Mucosa of rectum (tissue), 2 donors: ENCODE measurements at regions not wholly inside any gene's neighbourhood (a gene's known extent, or its start where the extent isn't known, plus 50 kb on each side); places are given as distances from the start of the nearest gene placed in this dataset.

ENCODE experiments used
- H3K27ac ChIP-seq, 2 donors: one replicate each; pipeline ENCODE4 v1.7.0; 2013; ENCODE audit warnings: inconsistent platforms in 2 of 2, low read depth in 2 of 2, low read length in 2 of 2
- H3K27me3 ChIP-seq, 2 donors: one replicate each; pipeline ENCODE4 v1.7.0; 2013; ENCODE audit warnings: low read length in 2 of 2; ENCODE audit not compliant: control insufficient read depth in 2 of 2, insufficient read depth in 2 of 2
- H3K36me3 ChIP-seq, 2 donors: one replicate each; pipeline ENCODE4 v1.7.0; 2013; ENCODE audit warnings: low read length in 2 of 2; ENCODE audit not compliant: control insufficient read depth in 2 of 2, insufficient read depth in 2 of 2
- H3K4me1 ChIP-seq, 2 donors: one replicate each; pipeline ENCODE4 v1.7.0; 2013; ENCODE audit warnings: low read length in 2 of 2, mild to moderate bottlenecking in 1 of 2; ENCODE audit not compliant: control insufficient read depth in 2 of 2, insufficient read depth in 2 of 2
- H3K4me3 ChIP-seq, 2 donors: one replicate each; pipeline ENCODE4 v1.7.0; 2013; ENCODE audit warnings: low read length in 2 of 2
- H3K9ac ChIP-seq, 2 donors: one replicate each; pipeline ENCODE4 v1.7.0; 2013; ENCODE audit warnings: low read length in 2 of 2, low read depth in 1 of 2, mild to moderate bottlenecking in 1 of 2
- H3K9me3 ChIP-seq, 2 donors: one replicate each; pipeline ENCODE4 v1.7.0; 2013; ENCODE audit warnings: low read length in 2 of 2; ENCODE audit not compliant: control insufficient read depth in 2 of 2
- donor health status: healthy.
- donor health status: Normal muscosa, but diverticular disease.

DNA sequence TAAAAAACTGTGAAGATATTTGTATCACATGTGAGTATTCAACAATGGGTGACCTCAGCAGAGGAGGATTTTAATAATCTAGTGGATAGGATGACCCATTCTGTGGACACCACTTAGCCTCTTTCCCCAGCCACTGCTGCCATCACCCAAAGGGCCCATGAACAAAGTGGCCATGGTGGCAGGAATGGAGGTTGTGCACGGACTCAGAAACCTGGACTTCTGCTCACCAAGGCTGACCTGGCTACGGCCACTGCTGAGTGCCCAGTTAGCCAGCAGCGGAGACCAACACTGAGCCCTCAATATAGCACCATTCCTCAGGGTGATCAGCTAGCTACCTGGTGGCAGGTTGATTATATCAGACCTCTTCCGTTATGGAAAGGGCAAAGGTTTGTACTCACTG lies 1410.4 kb upstream of the CDH9 start:
- Histone ChIP-seq H3K36me3 (no peaks in the 10 kb centered on the region), H3K4me1 (no peaks in the 10 kb centered on the region), H3K9me3 (peaks cover 3 to 6% of the 10 kb centered on the region in 2 donors), H3K27ac (no peak overlapping the region), H3K27me3 (no peaks in the 10 kb centered on the region), H3K9ac (no peak overlapping the region), H3K4me3 (no peak overlapping the region)

DNA sequence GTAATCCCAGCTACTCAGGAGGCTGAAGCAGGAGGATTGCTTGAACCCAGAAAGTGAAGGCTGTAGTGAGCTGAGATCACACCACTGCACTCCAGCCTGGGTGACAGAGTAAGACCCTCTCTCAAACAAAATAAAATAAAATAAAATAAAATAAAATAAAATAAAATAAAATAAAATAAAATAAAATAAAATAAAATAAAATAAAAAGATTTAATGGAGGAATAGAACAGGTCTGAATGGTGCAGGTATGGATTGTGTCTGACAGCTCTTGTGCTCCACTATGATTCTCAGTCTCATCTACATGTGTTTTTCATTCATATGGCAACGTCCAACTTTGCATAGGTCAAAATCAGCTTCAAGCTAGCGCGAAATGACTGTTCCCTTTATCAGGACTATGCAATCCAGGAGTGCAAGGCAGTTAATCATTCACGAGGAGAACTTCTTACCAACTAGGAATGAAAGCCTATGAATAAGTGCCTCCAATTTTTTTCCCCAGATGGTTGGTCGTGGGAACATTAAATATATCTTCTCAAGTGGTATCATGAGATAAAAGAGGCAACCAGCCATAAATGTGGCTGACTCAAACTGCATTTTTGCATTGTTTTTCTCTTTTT lies 1392.3 kb upstream of the CDH9 start:
- no peak overlapping the region for H3K9ac ChIP-seq

DNA sequence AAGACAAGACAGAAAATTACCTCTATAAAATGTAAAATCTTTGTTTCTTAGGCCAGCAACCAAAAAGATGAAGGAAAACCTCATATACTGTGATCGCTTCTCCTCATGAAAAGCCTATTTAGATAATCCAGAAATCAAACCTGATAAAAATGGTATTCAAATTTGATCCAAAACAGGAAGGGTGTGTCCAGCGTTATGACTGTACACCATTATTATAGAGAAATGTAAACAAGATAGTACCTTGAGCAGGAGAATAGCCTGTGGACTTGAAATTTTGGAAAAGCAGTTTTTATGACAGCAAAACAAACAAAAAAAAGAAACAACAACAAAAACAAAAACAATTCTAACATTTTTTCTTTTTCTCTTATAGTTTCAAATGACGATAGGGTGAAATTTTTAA lies 1382.8 kb upstream of the CDH9 start:
- H3K27ac ChIP-seq: no peak overlapping the region
- H3K4me1 ChIP-seq: no peaks in the 10 kb centered on the region
- H3K36me3 ChIP-seq: no peaks in the 10 kb centered on the region
- no peak overlapping the region for H3K9ac ChIP-seq
- H3K9me3 ChIP-seq: no peaks in the 10 kb centered on the region
- H3K27me3 ChIP-seq: no peaks in the 10 kb centered on the region
- no peak overlapping the region for H3K4me3 ChIP-seq

More for the DNA sequence above, 1392.3 kb upstream of the CDH9 start:
- Histone ChIP-seq H3K27ac (no peak overlapping the region), H3K9me3 (no peaks in the 10 kb centered on the region), H3K27me3 (no peaks in the 10 kb centered on the region), H3K4me1 (no peaks in the 10 kb centered on the region), H3K36me3 (no peaks in the 10 kb centered on the region), H3K4me3 (no peak overlapping the region)

DNA sequence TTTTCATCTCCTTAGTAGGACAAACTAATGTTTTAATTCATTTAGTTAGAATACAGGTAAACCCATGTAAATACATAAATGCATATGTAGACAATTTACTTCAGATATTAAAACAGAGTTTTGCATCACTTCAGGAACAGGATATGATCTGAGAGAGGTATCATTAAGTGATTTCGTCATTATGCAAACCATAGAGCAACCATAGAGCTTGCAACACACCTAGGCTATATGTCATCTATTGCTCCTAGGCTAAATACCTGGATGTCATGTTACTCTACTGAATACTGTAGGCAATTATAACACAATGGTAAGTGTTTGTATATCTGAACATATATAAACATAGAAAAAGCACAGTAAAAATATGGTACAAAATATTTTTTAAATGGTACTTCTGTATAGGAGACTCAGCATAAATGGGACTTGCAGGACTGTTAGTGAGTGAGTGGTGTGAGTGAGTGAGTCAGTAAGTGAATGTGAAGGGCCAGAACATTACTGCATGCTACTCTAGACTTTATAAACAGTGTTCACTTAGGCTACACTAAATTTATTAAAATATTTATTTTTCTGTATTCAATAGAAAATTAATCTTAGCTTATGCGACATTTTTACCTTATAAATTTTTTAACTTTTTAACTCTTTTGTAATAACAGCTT lies 1377.5 kb upstream of the CDH9 start:
- Histone ChIP-seq H3K4me1 (no peaks in the 10 kb centered on the region), H3K36me3 (no peaks in the 10 kb centered on the region), H3K27me3 (no peaks in the 10 kb centered on the region), H3K27ac (no peak overlapping the region), H3K9me3 (no peaks in the 10 kb centered on the region), H3K4me3 (no peak overlapping the region), H3K9ac (no peak overlapping the region)

DNA sequence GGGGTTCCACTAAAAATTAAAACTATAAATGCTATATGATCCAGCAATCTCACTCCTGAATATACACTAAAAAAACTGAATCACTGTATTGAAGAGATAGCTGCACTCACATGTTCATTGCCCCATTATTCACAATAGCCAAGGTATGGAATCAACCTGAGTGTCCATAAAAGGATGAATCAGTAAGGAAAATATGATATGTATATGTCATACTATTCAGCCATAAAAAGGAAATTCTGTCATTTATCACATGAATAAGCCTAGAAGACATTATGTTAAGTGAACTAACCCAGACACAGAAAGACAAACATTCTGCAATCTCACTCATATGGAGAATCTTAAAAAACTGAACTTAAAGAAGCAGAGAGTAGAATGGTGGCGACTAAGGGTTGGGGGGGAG lies 1376.2 kb upstream of the CDH9 start:
- no peak overlapping the region for H3K9ac ChIP-seq
- no peak overlapping the region for H3K4me3 ChIP-seq
- no peaks in the 10 kb centered on the region for H3K9me3 ChIP-seq
- no peak overlapping the region for H3K27ac ChIP-seq
- H3K36me3 ChIP-seq: no peaks in the 10 kb centered on the region
- no peaks in the 10 kb centered on the region for H3K4me1 ChIP-seq
- H3K27me3 ChIP-seq: no peaks in the 10 kb centered on the region

DNA sequence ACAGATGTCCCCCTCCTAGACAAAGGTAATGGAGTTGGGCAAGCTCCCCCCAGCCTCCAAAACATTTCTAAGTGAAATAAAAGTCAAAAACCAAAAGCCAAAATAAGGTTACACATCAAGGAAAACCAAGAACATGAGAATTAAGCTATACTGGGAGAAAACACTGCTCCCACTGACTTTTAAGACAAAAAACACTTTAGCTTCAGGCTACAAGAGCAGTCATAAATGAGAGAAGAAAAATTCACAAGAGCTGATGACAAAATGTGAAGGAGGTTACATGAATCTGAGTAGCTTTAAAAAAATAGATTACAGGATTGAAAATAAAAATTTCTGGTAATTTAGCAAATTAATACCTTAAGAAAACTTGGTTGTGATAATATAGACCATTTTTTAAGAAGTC lies 1370.3 kb upstream of the CDH9 start:
- no peaks in the 10 kb centered on the region for H3K9me3 ChIP-seq
- no peaks in the 10 kb centered on the region for H3K27me3 ChIP-seq
- H3K9ac ChIP-seq: no peak overlapping the region
- H3K27ac ChIP-seq: no peak overlapping the region
- no peaks in the 10 kb centered on the region for H3K36me3 ChIP-seq
- no peak overlapping the region for H3K4me3 ChIP-seq
- no peaks in the 10 kb centered on the region for H3K4me1 ChIP-seq

DNA sequence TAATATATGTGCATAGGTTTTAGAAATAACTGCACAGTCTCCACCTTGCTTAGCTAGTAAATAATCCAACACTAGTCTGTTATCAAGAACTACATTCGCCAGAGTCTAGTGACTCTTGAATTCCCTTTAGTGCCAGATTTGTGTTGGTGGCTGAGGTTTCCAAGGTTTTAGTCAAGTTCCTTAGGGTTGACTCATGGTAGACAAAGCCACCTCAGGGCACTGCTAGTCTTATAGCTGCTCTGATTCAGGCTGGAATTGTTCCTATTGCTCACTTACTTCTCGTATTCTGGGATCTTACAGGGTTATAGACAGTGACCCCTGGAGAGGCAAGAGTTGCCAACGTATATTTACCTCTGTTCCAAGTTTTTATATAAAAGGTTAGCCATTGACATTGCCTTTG lies 1369.8 kb upstream of the CDH9 start:
- no peaks in the 10 kb centered on the region for H3K36me3 ChIP-seq
- H3K4me1 ChIP-seq: no peaks in the 10 kb centered on the region
- H3K4me3 ChIP-seq: no peak overlapping the region
- H3K27ac ChIP-seq: no peak overlapping the region
- H3K27me3 ChIP-seq: no peaks in the 10 kb centered on the region
- no peaks in the 10 kb centered on the region for H3K9me3 ChIP-seq
- no peak overlapping the region for H3K9ac ChIP-seq

DNA sequence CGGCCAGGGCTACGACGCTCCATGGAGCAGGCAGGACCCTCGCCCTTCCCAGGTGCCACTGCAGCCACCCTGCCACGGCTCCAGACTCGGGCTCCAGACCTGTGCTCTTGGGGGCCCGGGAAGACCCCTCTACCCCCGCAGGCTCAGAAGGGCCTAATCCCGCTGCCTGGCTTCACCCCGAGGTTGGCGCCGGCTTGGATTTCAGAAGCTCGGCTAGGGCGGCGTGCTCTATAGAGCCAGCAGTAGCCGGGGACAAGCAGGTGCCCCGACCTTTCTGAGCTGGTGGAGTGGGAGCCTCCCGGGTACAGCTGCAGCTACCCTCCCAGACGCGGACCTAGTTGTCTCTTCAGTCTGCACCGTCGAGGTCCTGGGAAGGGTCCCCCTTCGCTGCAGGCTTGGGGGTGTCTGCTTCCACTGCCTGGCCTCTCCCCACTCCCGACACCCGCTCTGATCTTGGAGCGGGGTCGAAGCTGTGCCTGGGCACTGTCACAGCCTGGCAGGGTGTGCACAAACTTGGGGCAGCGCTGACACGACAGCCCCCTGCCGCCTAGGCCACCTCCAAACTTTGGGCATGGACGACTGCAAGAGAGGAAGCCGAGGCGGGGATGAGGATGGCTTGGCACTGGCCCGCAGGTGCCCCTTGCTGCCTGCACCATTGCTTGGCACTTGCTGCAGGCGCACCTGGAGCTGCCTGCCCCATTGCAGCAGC lies 1366.1 kb upstream of the CDH9 start:
- H3K4me1 ChIP-seq: no peaks in the 10 kb centered on the region
- no peak overlapping the region for H3K27ac ChIP-seq
- H3K27me3 ChIP-seq: no peaks in the 10 kb centered on the region
- H3K9me3 ChIP-seq: peaks cover 0 to 4% of the 10 kb centered on the region in 2 donors
- no peak overlapping the region for H3K4me3 ChIP-seq
- H3K36me3 ChIP-seq: no peaks in the 10 kb centered on the region
- no peak overlapping the region for H3K9ac ChIP-seq

DNA sequence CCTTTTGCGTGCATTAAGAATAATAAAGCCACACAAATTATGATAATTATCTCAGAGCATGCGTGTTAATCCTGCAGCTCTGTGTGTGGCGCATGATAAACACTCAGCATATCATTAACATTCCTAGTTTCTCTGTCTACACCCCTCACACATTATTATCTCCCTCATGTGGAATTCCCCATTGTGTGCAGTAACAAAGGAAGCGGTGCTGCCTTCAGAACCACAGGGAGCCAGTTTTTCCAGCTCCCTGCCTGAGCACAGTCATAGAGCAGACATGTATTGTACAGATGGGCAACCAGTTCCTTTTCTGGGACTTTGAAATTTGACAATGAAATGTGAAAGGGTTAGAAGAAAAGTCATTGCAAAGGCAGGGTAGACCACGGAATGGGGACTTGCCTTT lies 1365.5 kb upstream of the CDH9 start:
- no peak overlapping the region for H3K27ac ChIP-seq
- H3K9me3 ChIP-seq: peaks cover 0 to 4% of the 10 kb centered on the region in 2 donors
- no peaks in the 10 kb centered on the region for H3K36me3 ChIP-seq
- no peak overlapping the region for H3K4me3 ChIP-seq
- no peaks in the 10 kb centered on the region for H3K4me1 ChIP-seq
- no peaks in the 10 kb centered on the region for H3K27me3 ChIP-seq
- H3K9ac ChIP-seq: no peak overlapping the region

DNA sequence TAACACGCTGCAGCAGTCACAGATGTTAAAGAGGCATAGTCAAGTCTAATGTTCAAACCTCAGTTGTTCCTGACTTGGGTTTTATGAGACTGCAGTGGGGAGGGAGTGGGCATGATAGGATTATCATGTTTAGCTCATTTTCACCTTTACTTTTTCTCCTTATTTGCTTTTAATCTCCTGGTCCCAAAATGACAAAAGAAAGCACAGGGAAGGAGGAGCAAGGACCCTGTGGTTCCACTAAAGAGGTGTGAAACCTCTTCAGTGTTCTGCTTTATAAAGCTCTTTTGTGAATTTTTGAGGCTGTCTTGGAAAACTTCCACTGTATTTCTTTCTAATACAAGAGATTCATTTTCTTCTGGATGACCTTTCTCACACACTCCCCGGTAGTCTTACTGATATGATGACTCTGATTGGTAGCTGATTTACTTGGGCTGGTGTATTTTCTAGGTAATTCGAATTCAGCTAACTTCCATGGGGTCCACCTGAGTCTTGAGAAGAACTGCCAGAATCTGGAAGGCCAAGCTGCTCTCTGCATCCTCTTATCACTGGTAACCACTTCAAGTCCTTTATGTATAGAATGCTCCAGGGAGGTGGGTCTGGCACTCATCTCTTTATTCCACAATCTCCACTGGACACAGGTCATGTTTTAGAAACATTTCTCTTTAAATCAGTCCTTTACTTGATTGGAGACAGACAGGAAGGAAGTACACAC lies 1364.4 kb upstream of the CDH9 start:
- peaks cover 0 to 4% of the 10 kb centered on the region in 2 donors for H3K9me3 ChIP-seq
- H3K27ac ChIP-seq: no peak overlapping the region
- H3K4me3 ChIP-seq: no peak overlapping the region
- H3K9ac ChIP-seq: no peak overlapping the region
- H3K36me3 ChIP-seq: no peaks in the 10 kb centered on the region
- no peaks in the 10 kb centered on the region for H3K4me1 ChIP-seq
- H3K27me3 ChIP-seq: no peaks in the 10 kb centered on the region
